ENCODE measurements at regions not wholly inside any gene's neighbourhood (a gene's known extent, or its start where the extent isn't known, plus 50 kb on each side); places are given as distances from the start of the nearest gene placed in this dataset.

- Histone ChIP-seq H3K27ac (no peak overlapping the region), H3K4me3 (no peak overlapping the region)
- no peak for DNase-seq (ENCODE audit: low spot score)
- TF ChIP-seq, protein P1, sequence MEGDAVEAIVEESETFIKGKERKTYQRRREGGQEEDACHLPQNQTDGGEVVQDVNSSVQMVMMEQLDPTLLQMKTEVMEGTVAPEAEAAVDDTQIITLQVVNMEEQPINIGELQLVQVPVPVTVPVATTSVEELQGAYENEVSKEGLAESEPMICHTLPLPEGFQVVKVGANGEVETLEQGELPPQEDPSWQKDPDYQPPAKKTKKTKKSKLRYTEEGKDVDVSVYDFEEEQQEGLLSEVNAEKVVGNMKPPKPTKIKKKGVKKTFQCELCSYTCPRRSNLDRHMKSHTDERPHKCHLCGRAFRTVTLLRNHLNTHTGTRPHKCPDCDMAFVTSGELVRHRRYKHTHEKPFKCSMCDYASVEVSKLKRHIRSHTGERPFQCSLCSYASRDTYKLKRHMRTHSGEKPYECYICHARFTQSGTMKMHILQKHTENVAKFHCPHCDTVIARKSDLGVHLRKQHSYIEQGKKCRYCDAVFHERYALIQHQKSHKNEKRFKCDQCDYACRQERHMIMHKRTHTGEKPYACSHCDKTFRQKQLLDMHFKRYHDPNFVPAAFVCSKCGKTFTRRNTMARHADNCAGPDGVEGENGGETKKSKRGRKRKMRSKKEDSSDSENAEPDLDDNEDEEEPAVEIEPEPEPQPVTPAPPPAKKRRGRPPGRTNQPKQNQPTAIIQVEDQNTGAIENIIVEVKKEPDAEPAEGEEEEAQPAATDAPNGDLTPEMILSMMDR (IDR thresholded peaks at IDR 0.05): no peak
Measured at GRCh38 chr2:235334179-235334578, 159.7 kb upstream of the AGAP1 start.

GRCh38 chr2:235343156-235343774 lies 150.6 kb upstream of the AGAP1 start:
- DNase-seq (ENCODE audit: low spot score): no peak
- TF ChIP-seq, protein P1 (IDR thresholded peaks at IDR 0.05): no peak
- Histone ChIP-seq H3K4me3 (no peak overlapping the region), H3K27ac (no peak overlapping the region)

DNA sequence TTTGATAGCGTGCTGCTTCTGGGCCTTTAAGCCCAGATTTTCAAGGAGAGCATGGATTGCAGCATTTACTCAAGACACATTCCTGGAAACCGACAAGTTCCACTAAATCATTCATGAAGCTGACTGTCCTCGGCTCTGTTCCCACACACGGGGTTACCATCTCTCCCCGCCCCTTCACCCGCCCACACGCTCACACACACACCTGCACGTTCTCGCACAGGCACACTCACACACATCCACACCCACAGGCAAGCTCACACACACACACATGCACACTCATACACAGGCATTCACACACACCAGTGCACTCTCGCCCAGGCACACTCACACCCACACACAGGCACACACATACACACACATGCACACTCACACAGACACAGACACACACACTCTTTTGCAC lies 150.0 kb upstream of the AGAP1 start:
- TF ChIP-seq, protein P1 (IDR thresholded peaks at IDR 0.05): no peak
- H3K4me3 ChIP-seq: no peak overlapping the region
- DNase-seq (ENCODE audit: low spot score): no peak
- no peak overlapping the region for H3K27ac ChIP-seq

DNA sequence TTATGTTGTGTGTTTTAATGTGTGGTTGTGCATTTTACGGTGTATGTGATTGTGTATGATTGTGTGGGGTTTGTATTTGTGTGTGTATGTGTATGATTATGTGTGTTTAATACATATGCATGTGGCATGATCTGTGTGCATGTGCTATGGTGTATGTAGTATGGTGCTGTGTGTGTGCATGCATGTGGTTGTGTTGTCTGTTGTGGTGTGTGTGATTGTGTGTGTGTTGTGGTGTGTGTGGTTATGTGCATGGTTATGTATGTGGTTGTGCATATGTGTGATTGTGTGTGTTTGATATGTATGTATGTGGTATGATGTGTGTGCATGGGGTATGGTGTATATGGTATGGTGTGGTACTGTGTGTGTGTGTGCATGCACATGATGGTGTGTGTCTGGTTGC lies 148.1 kb upstream of the AGAP1 start:
- no peak for DNase-seq (ENCODE audit: low spot score)
- Histone ChIP-seq H3K4me3 (no peak overlapping the region), H3K27ac (no peak overlapping the region)
- TF ChIP-seq, protein P1 (IDR thresholded peaks at IDR 0.05): no peak

DNA sequence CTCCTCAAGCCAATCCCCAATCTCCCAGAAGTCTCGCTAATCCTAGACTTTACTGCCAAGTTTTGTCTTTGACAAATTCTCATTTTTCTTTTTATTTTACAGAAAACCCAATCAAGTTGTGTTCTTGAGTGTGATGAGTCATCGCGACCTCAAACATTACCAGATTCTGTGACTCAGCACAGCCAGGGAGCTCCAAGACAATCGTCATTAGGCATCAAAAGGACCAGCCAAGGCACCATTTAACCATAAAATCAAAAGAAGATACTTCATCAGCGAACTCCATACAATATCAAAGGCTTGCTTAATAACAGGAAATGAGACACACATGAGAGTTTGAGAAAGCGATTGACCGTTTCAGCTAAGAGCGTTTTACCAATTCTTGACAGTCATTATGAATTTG lies 146.2 kb upstream of the AGAP1 start:
- no peak overlapping the region for H3K27ac ChIP-seq
- TF ChIP-seq, protein P1 (IDR thresholded peaks at IDR 0.05): no peak

GRCh38 chr2:235348329-235348728 lies 145.5 kb upstream of the AGAP1 start:
- TF ChIP-seq, protein P1 (IDR thresholded peaks at IDR 0.05): no peak
- H3K27ac ChIP-seq: no peak overlapping the region
- H3K4me3 ChIP-seq: no peak overlapping the region
- no peak for DNase-seq (ENCODE audit: low spot score)

More for the DNA sequence above, 146.2 kb upstream of the AGAP1 start:
- no peak for DNase-seq (ENCODE audit: low spot score)
- H3K4me3 ChIP-seq: no peak overlapping the region

DNA sequence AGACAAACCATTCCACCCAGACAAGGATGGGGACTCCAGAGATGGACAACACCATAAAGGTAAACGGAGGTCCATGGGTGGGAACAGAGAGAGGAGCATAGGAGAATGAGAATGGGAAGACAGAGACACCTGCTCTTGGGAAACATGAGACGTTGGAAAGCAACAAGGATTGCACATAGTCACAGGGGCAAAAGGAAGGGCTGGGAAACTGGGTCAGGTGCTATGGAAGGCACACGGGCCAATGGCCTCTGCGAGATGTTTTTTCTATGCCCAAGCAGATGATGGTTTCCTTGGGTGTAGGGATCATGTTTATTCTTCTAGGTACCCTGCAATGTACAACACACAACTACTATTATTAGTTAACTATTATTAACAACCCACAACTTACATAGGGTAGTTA lies 143.6 kb upstream of the AGAP1 start:
- no peak for DNase-seq (ENCODE audit: low spot score)
- Histone ChIP-seq H3K27ac (no peak overlapping the region), H3K4me3 (no peak overlapping the region)
- TF ChIP-seq, protein P1 (IDR thresholded peaks at IDR 0.05): no peak

Measured in coronary artery (tissue), 2 donors.